GM12892 (cell line): ENCODE measurements at regions not wholly inside any gene's neighbourhood (a gene's known extent, or its start where the extent isn't known, plus 50 kb on each side); places are given as distances from the start of the nearest gene placed in this dataset.
"Not testable (repeated sequence)": the region's sequence is repeated elsewhere in the genome, so short reads cannot be mapped to it uniquely, and the experiment has no call there.

Source experiments
- DNase-seq: peaks from one replicate; pipeline ENCODE4 v3.0.0; 2011; ENCODE audit not compliant: insufficient read length
- FAIRE-seq: peaks from 2 replicates; lab custom pipeline; 2011; peaks lifted over from hg19 to GRCh38; lab: Jason Lieb, UNC
- POLR2A ChIP-seq: IDR thresholded peaks from 2 replicates; pipeline ENCODE4 v1.6.1; 2011; ENCODE audit warnings: low read depth, low read length, control low read depth
- POLR2AphosphoS5 ChIP-seq: IDR thresholded peaks from 2 replicates; pipeline ENCODE4 v1.6.1; 2011; ENCODE audit warnings: low read depth, low read length, control low read depth
- TAF1 ChIP-seq: IDR thresholded peaks from 2 replicates; pipeline ENCODE4 v1.6.1; 2011; ENCODE audit warnings: low read depth, mild to moderate bottlenecking, control low read depth, low read length, borderline replicate concordance

DNA sequence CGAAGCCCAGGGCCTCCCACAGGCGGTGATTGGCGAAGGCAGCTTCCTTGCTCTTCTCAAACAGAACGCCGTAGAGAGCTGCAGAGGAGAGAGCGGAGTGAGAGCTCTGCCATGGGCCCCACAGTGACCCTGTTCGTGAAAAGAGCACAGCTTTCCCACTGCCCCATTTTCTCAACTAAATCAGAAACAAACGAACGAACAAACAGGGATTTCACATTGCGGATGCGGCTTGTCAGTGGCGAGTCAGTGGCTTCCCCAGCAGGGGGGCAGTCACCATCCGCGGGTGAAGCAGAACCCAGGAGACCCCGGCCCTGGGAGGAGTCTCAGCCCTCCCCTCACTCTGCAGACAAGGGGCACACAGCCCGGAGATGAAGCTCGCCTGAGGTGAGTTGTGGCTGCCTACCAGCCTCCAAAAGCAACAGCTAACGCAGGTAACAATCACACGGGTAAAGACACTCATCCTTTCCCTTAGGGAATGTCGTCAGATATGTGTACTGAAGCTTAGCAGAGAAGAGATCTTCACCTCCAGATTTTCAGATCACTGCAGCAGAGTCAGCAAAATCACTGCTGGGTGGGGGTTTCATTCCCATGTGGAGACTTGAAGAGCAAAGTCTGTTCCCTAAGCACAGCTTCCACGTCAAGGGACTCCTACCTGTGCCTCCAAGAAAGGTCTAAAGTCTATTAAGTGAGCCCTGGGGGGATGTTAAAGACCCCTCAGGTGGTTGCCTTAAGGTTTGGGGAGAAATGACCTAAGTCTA is 51.2 kb upstream of the GPR31 start:
- DNase-seq (no peak), FAIRE-seq (no peak)
- TF ChIP-seq POLR2AphosphoS5 (no peak), POLR2A (no peak), TAF1 (no peak)

DNA sequence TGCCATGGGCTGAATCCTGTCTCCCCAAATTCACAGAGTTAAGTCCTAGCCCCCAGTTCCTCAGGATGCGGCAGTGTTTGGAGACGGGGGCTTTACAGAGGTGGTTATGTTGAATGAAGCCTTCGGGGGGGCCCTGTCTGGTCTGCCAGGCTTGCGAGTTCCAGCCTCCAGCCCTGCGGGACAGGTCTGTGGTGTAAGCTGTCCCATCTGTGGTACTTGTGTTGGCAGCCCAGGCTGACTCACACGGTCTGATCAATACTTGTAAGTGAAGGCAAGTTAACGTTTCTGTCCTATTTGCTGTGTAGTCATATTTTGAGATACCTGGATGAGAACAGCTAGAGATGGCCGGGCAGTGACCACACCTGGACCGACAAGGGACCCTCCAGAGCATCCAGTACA is 51.8 kb upstream of the GPR31 start:
- no peak for FAIRE-seq
- TF ChIP-seq TAF1: no peak
- TF ChIP-seq POLR2A: no peak
- no peak for TF ChIP-seq POLR2AphosphoS5
- no peak for DNase-seq

DNA sequence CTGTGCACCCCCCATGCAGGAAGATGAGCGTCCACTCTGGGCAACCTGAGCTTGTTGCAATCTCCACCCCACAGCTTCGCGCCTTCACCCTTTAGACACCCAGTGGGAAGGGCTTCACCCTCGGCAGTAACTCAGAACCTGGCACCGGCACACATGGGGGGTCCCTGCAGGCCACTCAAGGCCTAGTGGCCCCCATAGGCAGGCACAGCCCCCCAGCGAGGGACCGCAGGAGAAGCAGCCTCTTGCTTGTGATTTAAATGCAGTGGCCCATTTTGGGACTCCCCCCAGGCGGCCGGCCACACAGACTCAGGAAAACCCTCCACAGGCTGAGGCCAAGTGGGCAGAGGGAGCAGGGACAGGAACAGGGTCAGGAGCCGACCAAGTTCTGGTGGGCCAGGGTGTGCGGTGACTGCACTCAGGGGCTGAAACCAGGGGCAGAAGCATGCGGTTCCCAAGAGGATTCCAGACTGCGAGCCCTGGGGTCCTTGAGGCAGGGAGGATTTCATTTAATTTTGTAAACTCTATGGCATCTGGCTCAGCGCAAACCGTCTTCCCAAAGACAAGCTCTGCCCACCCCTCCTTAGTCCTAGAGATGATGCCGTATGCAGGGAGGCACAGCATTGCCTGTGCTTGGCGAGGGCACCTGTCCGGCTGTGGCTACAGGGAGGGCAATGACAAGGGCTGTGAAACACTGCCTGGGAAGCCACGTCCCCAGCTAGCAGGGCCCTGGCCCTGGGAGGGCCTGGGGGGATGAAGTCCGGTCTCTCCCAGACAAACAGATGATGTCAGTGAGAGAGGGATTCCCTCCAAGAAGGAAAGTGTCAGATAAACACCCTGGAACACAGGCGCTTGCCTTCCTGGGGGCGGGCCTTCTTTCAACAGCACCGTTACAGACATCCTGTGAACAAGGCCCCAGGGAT is 52.9 kb upstream of the GPR31 start:
- TF ChIP-seq POLR2AphosphoS5 (no peak), POLR2A (no peak), TAF1 (no peak)
- FAIRE-seq (no peak), DNase-seq (no peak)

GRCh38 chr6:167211295-167211648 is 53.5 kb upstream of the GPR31 start:
- FAIRE-seq (no peak), DNase-seq (no peak)
- TF ChIP-seq TAF1 (no peak), POLR2A (no peak), POLR2AphosphoS5 (no peak)

DNA sequence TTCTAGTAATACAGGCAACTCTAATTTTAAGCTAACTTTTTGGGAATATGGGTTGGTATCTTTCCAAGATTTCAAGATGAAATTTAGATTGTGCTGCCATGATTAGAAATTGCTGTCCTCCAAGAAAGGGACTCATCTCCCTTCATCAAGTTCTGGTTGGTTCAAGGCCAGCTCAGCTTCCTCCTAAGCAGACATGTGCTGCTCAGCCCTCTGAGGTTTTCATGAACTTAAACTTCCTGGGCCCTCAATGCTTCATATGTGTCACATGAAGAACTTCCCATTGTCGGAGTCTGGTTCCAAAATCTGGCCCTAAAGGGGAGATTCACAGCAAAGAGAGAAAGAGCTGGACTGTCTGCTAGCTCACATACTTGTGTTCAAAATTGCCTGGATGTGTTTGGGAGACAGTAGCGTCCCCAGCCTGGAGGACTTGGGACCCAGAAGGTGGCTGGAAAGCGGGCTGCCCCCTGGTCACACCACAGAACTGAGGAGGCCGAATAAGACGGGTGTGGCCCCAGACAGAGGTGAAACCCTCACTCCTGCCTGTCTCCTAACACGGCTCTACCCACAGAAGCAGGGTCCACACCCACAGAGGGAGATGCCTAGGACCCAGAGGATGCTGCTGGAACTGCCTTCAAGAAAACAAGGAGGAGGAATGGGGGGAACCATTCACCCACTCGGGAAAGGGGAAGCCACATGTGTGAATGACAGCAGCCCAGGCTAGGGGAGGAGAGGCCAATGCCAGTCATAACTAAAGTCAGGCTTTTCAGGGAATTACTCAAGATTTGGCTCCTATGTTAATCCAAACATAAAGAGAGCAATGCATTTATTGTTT is 54.3 kb upstream of the GPR31 start:
- TF ChIP-seq TAF1 (no peak), POLR2A (no peak), POLR2AphosphoS5 (no peak)
- no peak for FAIRE-seq
- no peak for DNase-seq

DNA sequence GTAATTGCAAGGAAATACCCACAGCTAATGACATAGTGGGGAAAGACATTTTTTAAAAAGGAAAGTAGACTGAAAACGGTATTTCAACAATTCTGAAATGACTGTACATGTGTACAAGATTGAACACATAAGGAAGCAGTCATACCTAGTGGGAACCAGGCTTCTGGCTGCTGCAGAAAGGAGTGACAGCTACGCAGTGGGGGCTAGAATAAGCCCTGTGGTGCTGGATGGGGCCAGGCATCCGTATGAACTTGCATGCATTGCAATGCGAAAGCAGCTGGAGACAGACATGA is 54.9 kb upstream of the GPR31 start:
- TF ChIP-seq POLR2AphosphoS5: no peak
- TF ChIP-seq POLR2A: no peak
- no peak for TF ChIP-seq TAF1
- no peak for DNase-seq
- FAIRE-seq: no peak

GRCh38 chr6:167214206-167214605 is 56.4 kb upstream of the GPR31 start:
- no peak for FAIRE-seq
- no peak for DNase-seq
- TF ChIP-seq POLR2AphosphoS5 (no peak), POLR2A (no peak), TAF1 (no peak)

- peak; percentile 42 for FAIRE-seq
Measured at GRCh38 chr6:167215429-167216250, 57.9 kb upstream of the GPR31 start.

GRCh38 chr6:167216390-167217050 is 58.7 kb upstream of the GPR31 start:
- DNase-seq, FAIRE-seq: not testable (repeated sequence)

More at GRCh38 chr6:167215429-167216250, 57.9 kb upstream of the GPR31 start:
- not testable (repeated sequence) for DNase-seq

GRCh38 chr6:167217073-167217472 is 59.3 kb upstream of the GPR31 start:
- FAIRE-seq, DNase-seq: not testable (repeated sequence)

DNA sequence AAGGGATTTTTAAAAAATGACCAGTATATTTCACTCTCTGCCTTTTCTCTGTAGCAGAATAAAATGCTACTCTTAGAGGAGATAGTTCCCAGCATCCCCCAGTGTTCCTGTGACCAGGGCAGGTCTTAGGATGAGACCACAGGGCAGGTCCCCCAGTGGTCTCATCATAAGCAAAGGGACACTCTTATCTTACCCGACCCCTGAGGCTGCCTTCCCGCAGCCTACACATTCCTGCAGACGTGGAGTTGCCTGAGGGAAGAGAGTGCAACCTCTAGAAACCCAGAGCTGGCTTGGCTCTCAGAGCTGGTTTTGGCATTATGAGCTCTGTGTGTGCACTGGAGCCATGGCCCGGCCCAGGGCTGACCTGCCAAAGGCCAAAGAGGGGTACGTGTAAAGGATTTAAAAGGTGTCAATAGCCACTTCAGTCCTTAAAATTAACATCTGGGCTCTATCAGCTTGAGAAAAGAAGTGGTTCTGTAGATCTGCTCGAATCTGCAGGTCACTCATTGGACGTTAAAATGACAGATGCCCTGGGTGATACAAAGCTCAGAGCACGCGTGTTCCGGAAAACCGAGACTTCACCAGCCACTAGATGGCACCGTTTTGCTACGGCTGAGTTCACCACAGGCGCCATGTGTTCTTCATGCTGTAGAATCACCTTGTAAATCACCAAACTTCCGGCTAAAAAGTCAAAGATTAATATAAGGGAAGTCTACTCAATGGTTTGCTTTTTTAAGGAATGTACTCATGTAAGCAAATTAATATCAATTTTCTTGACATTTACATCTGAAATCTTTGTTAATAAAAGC is 60.4 kb upstream of the GPR31 start:
- peak; percentile 78 for FAIRE-seq
- DNase-seq: not testable (repeated sequence)

GRCh38 chr6:167219079-167219478 is 61.3 kb upstream of the GPR31 start:
- DNase-seq, FAIRE-seq: not testable (repeated sequence)
